HS-27A (cell line): ENCODE measurements at regions not wholly inside any gene's neighbourhood (a gene's known extent, or its start where the extent isn't known, plus 50 kb on each side); places are given as distances from the start of the nearest gene placed in this dataset.

ENCODE experiments used
- DNase-seq: peaks from one replicate; pipeline ENCODE4 v3.0.0-alpha.2; 2012; ENCODE audit warnings: low read depth, missing footprints

DNA sequence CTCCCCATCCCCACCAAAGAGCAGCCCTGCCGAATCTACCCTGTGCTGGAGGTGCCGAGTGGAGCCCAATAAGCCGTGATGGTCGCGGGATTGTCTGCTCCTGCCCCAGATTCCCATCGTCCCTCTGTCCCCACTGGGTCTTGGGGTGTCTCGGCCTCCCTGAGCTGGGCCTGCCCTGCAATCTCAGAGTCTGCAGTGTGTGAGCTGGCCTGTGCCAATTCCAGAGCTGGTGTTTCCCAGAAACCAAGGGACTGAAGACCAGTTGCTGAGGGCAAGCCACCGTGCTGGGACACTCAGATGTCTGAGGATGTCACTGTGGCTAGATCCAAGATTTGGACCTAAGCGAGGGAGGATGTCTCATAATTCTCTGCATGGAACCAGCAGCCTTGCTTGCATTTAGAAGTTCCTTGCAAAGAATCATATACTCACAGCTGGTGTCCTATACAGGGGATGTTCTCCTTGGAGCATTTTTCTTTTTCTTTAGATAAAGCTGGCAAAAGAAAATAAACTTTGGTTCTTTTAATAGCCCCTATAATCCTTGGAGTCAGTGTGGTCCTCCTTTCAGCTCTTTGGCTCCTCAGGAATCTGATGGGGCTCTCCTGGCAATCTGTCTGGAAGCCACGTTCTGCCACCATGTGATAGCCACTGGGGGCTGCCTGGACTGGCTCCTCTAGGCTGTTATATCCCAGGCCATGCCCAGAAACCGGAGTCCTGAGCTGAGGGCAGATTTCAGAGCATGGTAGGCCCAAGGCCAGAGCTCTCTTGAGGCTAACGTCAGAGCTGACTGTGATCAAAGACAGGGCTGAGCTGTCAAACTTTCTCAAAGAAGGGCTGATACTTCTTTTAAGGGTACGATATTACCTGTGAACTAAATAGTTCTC is 140.1 kb upstream of the HAAO start:
- DNase-seq: no peak

- no peak for DNase-seq
Observed at GRCh38 chr2:42931818-42932195, 139.4 kb upstream of the HAAO start.

DNA sequence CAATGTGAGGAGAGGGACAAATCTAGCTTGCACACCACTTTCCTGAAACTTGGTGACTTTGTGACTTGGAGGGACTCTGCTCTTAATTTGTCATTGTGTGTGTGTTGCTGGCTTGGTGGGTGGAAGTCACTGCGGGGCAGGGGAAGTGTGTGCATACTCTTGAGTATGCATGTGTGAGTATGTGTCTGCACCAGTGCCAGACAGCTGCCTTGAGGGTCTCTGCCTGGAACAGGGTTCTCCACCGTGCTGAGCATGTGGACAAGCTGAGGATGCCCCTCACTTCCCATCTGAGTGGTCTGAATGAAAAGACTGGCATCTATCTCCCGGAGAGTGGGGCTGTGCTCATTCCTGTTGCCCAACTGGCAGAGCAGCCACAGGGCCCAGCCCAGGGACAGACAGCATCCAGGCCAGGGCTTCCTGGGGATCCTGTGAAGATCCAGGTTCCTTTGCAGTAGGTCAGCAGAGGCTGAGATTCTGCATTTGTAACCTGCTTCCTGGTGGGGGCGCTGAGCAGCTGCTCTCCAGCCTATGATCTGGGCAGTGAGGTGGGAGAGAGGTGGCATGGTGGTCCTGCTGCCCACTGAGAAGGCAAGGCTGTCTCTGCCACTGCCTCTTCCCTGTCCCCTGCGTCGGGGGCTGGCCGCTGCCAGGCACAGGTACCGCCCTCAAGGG is 138.9 kb upstream of the HAAO start:
- DNase-seq: no peak

GRCh38 chr2:42930025-42930581 is 137.7 kb upstream of the HAAO start:
- no peak for DNase-seq

- no peak for DNase-seq
Observed at GRCh38 chr2:42929546-42930024, 137.2 kb upstream of the HAAO start.

GRCh38 chr2:42928692-42929545 is 136.5 kb upstream of the HAAO start:
- no peak for DNase-seq

- no peak for DNase-seq
Observed at GRCh38 chr2:42928161-42928691, 135.8 kb upstream of the HAAO start.

DNA sequence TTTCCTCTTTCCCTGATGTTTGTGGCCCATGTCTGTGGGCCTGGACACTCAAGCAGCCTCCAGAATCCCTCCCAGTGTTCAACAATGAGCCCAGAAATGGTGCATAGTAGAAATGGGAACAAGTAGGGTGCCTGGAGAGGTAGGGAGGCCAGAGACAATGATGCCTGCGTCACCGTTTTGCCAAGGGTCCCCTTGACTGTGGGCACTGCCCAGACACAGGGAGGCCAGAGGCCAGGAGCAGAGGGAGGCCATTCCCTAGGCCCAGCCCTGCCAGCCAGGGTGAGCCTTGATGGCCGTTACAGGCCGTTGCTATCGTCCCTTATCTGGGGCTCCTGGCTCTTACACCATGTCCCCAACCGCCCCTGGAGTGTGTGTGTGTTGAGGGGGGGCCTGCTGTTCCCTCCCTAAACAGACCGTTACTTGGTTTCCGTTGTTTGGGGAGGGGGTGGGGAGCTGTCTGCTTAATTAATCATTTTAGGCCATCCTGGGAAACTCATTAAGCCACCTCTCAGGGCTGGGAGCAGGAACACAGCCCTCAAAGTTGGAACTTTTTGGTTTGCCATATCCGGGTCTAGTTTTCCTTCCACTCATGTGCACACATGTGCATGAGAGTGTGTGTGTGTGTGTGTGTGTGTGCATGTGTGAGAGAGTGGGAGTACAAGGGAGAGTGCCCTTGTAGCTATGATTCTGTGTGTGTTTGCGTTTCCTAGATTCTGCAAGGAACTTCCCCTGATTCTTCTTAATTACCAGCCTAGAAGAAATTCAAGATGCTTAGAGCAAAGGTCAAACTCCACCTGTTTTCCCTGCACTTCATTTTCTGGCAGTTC is 135.2 kb upstream of the HAAO start:
- no peak for DNase-seq

DNA sequence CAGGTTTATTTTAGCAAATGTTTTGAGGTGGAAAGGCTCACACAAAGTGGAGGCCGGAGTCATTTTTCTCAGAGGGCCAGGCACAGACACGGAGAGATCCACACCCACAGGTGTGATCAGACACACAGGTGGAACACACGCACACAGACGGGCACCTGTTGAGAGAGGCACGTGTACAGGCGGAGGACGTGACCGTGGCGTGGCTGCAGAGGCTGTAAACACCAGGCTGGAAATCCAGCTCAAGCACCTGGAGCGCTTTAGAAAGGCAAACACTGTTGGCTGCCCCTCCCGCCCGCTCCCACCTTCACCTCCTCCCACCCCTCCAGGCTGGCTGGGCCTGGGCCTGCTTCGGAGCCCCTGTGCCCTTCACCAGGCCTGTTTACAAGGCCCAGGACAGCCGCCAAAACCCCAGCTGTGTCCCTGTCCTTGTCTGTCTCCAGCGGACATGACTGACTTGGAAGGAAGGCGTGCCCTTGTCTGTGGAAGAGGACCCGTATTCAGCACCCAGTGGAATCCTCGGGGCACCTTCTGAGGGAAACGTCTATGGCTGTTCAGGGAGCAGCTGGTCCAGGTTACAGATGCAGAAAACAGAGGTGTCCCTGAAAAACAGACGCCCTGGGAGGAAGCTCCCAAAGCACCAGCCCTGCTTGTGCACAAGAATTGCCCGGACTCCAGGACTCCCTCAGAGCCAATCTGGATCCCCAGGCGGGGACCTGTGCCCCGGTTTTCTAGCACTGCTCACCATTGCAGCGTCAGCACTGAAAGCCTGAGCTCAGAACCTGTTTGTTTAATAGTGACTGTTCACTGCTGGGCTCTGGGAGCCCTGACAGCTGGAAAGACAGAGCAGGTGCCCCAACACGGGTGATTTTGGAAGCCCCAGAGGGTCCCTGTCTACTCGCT is 134.3 kb upstream of the HAAO start:
- no peak for DNase-seq

- no peak for DNase-seq
Observed at GRCh38 chr2:42925742-42926433, 133.5 kb upstream of the HAAO start.

- DNase-seq: peak; percentile 45
Observed at GRCh38 chr2:42924418-42924886, 132.1 kb upstream of the HAAO start.

- DNase-seq: no peak
Observed at GRCh38 chr2:42923580-42924417, 131.4 kb upstream of the HAAO start.

- peak; percentile 92 for DNase-seq
Observed at GRCh38 chr2:42922790-42923579, 130.6 kb upstream of the HAAO start.

DNA sequence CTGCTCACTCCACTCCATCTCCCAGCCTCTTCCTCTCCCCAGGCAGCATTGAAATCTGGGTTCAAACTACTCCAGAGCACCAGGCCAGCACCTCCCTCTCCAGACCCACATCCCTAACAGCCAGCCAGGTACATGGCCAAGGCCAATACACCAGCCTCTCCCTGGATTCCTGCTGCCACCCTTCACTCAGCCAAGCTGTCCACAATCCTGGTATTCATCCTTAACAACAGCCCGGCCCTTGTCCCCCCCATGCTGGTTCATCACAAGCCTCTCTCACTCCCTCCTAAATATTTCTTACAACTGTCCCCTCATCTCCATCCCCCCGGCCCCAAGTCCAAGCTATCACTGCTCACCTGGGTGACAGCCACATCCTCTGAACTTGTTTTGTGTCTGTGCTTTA is 129.9 kb upstream of the HAAO start:
- no peak for DNase-seq

DNA sequence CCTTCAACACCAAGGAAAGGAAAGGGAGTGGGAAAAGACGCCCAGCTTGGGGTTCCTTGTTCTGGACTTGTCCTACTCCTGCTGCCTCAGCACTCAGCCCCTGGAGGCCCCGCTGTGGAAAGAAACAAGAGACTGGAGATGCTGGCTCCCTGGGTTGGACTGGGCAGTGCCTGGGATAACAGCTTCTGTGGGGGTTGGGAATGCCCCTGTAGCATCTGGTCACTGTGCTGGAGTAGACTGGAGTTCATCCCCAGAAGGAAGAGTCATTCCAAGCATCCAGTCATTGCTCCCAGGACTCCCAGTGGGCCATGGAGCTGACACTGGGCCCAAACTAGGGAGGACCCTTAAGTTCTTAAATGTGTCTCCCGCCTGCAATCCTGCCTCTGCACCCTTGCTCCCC is 129.3 kb upstream of the HAAO start:
- DNase-seq: no peak

DNA sequence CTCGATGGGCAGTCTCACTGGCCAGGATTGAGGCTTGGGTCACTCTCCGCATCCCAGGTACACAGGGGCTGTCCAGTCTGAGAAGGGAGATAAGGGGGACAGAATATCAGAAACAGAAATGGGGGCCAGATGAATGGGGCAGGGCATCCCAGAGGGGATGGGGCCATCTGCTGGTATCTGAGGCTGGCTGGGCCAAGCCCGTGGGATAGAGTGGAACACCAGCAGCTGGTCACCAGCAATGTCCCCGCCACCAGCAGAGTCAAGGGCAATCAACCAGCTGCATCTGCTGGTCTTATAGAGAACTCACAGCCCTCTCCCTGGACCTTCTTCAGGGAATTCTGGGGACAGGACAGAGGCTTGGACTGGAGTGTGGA is 128.8 kb upstream of the HAAO start:
- no peak for DNase-seq

DNA sequence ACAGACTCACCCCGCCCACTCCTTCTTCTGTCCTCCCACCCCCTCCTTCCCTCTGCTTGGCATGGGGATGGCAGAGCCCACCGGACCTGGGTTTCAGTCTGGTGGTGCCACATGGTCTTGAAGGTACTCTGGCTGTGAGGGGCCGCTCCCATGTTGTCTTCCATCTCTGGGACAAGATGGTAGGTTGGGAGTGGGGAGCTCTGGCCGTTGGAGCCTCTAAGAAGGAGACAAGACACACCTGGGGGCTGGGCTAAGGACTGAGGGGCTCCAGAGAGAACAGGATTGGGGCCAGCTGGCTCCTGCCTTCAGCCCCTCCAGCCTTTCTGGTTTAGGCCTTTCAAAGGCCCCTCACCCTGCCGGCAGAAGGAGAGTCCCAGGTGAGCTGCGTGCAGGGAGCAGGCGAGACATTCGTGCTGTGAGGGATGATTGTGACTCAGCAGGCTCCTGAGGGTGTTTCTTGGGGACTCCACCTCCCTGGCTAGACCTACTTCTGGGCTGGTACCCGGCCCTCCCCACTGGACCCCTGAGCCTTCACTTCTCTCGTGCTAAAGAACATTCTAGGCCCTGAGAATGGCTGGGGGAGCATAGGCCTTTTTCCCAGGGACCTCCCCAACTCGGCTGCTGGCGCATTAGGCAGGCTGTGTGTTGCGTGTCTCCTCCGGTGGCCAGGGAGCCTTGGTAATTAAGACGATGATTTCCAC is 128.2 kb upstream of the HAAO start:
- no peak for DNase-seq
